CD4-positive, CD25-positive, alpha-beta regulatory T cell (primary cell): ENCODE measurements at regions not wholly inside any gene's neighbourhood (a gene's known extent, or its start where the extent isn't known, plus 50 kb on each side); places are given as distances from the start of the nearest gene placed in this dataset.
A peak's percentile ranks its signal among the peaks of the same experiment; 100 is the strongest.

Source experiments
- ATAC-seq, 2 donors: fragments of 150-1000 bp; cut with Tn5 transposase; one replicate each; pipeline ENCODE4 v1.10.0; 2021; ENCODE audit warnings: low read depth in 2 of 2, moderate number of reproducible peaks in 2 of 2, moderate library complexity in 1 of 2
- DNase-seq, 3 donors: peaks; one replicate each; pipeline versions ENCODE4 v3.0.0 to v3.0.0-alpha.2; 2012 to 2022; ENCODE audit warnings: mixed read lengths in 1 of 3
- H3K27ac ChIP-seq: one replicate; pipeline ENCODE4 v1.7.0; 2013; ENCODE audit warnings: mild to moderate bottlenecking, low read length; ENCODE audit not compliant: insufficient read depth, poor library complexity, severe bottlenecking
- H3K27me3 ChIP-seq: one replicate; pipeline ENCODE4 v1.7.0; 2013; ENCODE audit warnings: low read length; ENCODE audit not compliant: control insufficient read depth, insufficient read depth
- H3K36me3 ChIP-seq: one replicate; pipeline ENCODE4 v1.7.0; 2013; ENCODE audit warnings: mild to moderate bottlenecking, low read length, moderate library complexity; ENCODE audit not compliant: control insufficient read depth, insufficient read depth
- H3K4me1 ChIP-seq: 2 replicates; pipeline ENCODE4 v1.7.0; 2013; ENCODE audit warnings: mild to moderate bottlenecking, low read length; ENCODE audit not compliant: insufficient read depth, control insufficient read depth, poor library complexity, severe bottlenecking
- H3K4me3 ChIP-seq: one replicate; pipeline ENCODE4 v1.7.0; 2013; ENCODE audit warnings: low read depth, mild to moderate bottlenecking, low read length, moderate library complexity
- H3K9me3 ChIP-seq, 2 experiments: 1 replicate in 1 of 2; 2 replicates in 1 of 2; pipeline ENCODE4 v1.7.0; 2013; ENCODE audit warnings: low read length in 2 of 2, mild to moderate bottlenecking in 1 of 2, moderate library complexity in 1 of 2; ENCODE audit not compliant: control insufficient read depth in 2 of 2
- H3K27ac Mint-ChIP-seq, 3 donors: one replicate each; pipeline ENCODE4 v1.8.0; 2020 to 2022; ENCODE audit warnings: mild to moderate bottlenecking in 3 of 3, mixed read lengths in 3 of 3, moderate library complexity in 2 of 3
- H3K27me3 Mint-ChIP-seq: one replicate; pipeline ENCODE4 v1.8.0; 2022; ENCODE audit warnings: mild to moderate bottlenecking, mixed read lengths
- H3K36me3 Mint-ChIP-seq: one replicate; pipeline ENCODE4 v1.8.0; 2020; ENCODE audit warnings: mixed read lengths
- H3K4me1 Mint-ChIP-seq, 4 donors: one replicate each; pipeline ENCODE4 v1.8.0; 2020 to 2022; ENCODE audit warnings: mixed read lengths in 4 of 4, mild to moderate bottlenecking in 1 of 4
- H3K4me3 Mint-ChIP-seq, 4 donors: one replicate each; pipeline ENCODE4 v1.8.0; 2020 to 2022; ENCODE audit warnings: mild to moderate bottlenecking in 4 of 4, mixed read lengths in 4 of 4, moderate library complexity in 3 of 4
- H3K9me3 Mint-ChIP-seq, 7 donors: one replicate each; pipeline ENCODE4 v1.8.0; 2020 to 2022; ENCODE audit warnings: mixed read lengths in 7 of 7, mild to moderate bottlenecking in 3 of 7, moderate library complexity in 2 of 7

DNA sequence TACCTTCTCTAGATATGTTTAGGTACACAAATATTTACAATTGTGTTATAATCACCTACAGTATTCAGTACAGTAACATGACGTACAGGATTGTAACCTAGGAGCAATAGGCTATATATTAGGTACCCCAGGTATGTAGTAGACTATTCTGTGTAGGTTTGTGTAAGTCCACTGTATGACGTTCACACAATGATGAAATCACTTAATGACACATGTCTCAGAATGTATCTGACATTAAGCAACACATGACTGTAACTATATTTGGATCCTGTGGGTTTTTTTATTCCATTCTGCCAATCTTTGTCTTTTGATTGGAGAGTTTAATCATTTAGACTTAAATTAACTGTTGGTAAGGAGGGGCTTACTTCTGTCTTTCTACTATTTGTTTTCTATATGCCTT lies 52.1 kb downstream of the STYXL2 start:
- no peaks in the 10 kb centered on the region for H3K4me1 Mint-ChIP-seq
- ATAC-seq, result no peak
- H3K9me3 Mint-ChIP-seq, result peaks cover 0 to 10% (median 1%) of the 10 kb centered on the region in 7 donors
- H3K27ac Mint-ChIP-seq, result no peak overlapping the region
- no peaks in the 10 kb centered on the region for H3K36me3 Mint-ChIP-seq
- Histone ChIP-seq H3K36me3 (no peaks in the 10 kb centered on the region), H3K4me3 (no peak overlapping the region), H3K27me3 (peaks cover 36% of the 10 kb centered on the region), H3K4me1 (no peaks in the 10 kb centered on the region), H3K9me3 (peaks cover 0 to 6% of the 10 kb centered on the region in 2 experiments), H3K27ac (no peak overlapping the region)
- H3K4me3 Mint-ChIP-seq, result no peak overlapping the region
- H3K27me3 Mint-ChIP-seq, result peaks cover 41% of the 10 kb centered on the region
- DNase-seq, result no peak

DNA sequence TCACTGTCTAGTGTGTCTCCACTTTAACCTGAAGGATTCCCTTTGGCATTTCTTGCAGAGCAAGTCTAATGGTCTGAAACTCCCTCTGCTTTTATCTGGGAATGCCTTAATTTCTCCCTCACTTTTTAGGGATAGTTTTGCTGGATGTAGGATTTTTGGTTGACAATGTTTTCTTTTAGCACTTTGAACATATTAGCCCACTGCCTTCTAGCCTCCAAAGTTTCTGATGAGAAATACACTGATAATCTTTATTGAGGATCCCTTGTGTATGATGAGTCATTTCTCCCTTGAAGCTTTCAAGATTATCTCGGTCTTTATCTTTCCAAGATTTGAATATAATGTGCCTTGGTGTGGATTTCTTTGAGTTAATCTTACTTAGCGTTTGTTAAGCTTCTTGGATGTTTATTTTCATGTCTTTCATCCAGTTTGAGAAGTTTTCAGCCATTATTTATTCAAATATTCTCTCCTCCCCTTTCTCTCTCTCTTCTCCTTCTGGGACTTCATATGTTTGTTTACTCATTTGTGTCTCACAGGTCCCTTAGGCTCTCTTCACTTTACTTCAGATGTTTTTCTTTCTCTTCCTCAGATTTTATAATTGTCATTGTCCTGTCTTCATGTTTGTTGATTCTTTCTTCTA lies 53.1 kb downstream of the STYXL2 start:
- no peaks in the 10 kb centered on the region for H3K4me1 ChIP-seq
- Mint-ChIP-seq H3K4me3 (no peak overlapping the region), H3K27me3 (peaks cover 37% of the 10 kb centered on the region), H3K9me3 (peaks cover 0 to 10% (median 1%) of the 10 kb centered on the region in 7 donors), H3K36me3 (no peaks in the 10 kb centered on the region), H3K27ac (peak overlapping the region in 1 of 3 donors; percentile 2), H3K4me1 (no peaks in the 10 kb centered on the region)
- DNase-seq (no peak), ATAC-seq (no peak)
- no peaks in the 10 kb centered on the region for H3K36me3 ChIP-seq
- H3K27me3 ChIP-seq, result peaks cover 37% of the 10 kb centered on the region
- no peak overlapping the region for H3K4me3 ChIP-seq
- no peak overlapping the region for H3K27ac ChIP-seq
- H3K9me3 ChIP-seq, result peaks cover 0 to 6% of the 10 kb centered on the region in 2 experiments

DNA sequence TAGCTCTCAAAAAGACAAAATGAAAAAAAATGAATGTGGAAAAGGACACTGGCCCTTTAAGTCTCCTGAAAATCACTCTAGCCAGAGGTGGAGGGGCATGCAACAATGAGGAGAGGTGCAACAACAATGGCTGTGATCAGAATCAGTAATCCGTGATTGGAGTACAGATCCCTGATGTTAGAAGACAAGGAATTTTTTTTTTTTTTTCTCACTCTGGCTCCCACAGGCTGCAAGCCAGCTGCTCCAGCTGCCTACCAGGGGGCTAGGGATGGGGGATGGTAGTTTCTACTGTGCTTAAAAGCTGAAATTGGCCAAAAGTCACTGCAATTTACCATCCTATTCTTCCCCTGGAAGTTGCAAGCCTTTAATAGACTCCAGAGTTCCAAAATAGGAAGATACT lies 54.5 kb downstream of the STYXL2 start:
- no peak for ATAC-seq

DNA sequence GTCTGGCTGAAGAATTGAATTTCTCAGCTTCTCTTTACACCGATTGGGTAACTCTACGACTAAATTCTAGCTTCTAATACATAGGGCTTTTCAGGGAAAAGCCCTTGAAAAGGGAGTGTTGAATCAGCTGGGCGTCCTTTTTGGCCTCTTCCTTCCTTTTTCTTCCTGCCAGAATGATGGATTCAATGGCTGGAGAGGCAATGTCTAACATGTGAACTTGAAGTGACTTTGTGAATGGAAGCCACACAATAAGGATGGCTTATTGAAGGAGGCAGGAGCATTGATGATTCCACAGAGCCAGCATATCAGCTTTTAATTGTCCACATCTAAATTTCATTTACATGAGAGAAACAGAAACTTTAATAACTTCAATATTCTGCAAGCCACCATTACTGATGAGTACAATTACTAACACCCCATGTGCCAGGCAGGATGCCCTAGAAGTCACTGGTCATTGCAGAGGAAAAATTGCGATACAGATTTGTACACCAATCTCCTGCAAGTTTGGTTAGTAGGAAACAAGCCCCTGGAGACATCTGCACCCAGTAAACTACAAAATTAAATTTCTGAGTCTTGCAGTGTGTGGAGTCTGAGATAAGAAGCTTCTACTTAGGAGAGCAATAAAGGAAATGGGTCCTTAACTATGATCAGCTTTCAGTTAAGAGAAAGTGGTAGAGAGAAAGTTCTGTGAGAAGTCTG lies 56.1 kb downstream of the STYXL2 start:
- Histone ChIP-seq H3K27me3 (peaks cover 36% of the 10 kb centered on the region), H3K27ac (no peak overlapping the region), H3K4me1 (no peaks in the 10 kb centered on the region), H3K4me3 (no peak overlapping the region), H3K36me3 (no peaks in the 10 kb centered on the region), H3K9me3 (peaks cover 0 to 6% of the 10 kb centered on the region in 2 experiments)
- H3K36me3 Mint-ChIP-seq, result no peaks in the 10 kb centered on the region
- no peaks in the 10 kb centered on the region for H3K4me1 Mint-ChIP-seq
- no peak overlapping the region for H3K4me3 Mint-ChIP-seq
- DNase-seq (no peak), ATAC-seq (no peak)
- peaks cover 30% of the 10 kb centered on the region for H3K27me3 Mint-ChIP-seq
- peaks cover 0 to 10% (median 1%) of the 10 kb centered on the region in 7 donors for H3K9me3 Mint-ChIP-seq
- H3K27ac Mint-ChIP-seq, result no peak overlapping the region

More for the DNA sequence above, 54.5 kb downstream of the STYXL2 start:
- no peaks in the 10 kb centered on the region for H3K36me3 ChIP-seq
- Mint-ChIP-seq H3K27ac (no peak overlapping the region), H3K27me3 (peaks cover 37% of the 10 kb centered on the region), H3K4me3 (no peak overlapping the region), H3K4me1 (no peaks in the 10 kb centered on the region), H3K9me3 (peaks cover 0 to 10% (median 1%) of the 10 kb centered on the region in 7 donors), H3K36me3 (no peaks in the 10 kb centered on the region)
- H3K4me3 ChIP-seq, result no peak overlapping the region
- H3K9me3 ChIP-seq, result peaks cover 0 to 6% of the 10 kb centered on the region in 2 experiments
- DNase-seq, result no peak
- H3K4me1 ChIP-seq, result no peaks in the 10 kb centered on the region
- no peak overlapping the region for H3K27ac ChIP-seq
- peaks cover 36% of the 10 kb centered on the region for H3K27me3 ChIP-seq

DNA sequence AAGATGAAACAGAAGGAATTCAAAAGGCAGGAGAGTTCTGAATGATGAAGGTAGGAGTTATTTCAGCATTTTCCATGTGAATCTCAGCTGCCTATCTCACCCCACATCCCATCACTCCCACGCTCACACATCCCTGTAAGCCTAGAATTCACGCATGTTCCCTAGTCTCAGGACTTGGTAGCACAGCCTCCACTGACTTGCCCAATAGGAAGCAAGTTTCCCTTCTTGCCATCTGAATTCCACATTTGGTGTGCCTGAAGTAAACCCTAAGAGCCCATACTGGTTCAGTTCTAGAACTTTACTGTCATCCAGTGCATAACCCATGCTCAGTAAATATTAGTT lies 56.6 kb downstream of the STYXL2 start:
- Mint-ChIP-seq H3K27me3 (peaks cover 30% of the 10 kb centered on the region), H3K4me1 (no peaks in the 10 kb centered on the region)

DNA sequence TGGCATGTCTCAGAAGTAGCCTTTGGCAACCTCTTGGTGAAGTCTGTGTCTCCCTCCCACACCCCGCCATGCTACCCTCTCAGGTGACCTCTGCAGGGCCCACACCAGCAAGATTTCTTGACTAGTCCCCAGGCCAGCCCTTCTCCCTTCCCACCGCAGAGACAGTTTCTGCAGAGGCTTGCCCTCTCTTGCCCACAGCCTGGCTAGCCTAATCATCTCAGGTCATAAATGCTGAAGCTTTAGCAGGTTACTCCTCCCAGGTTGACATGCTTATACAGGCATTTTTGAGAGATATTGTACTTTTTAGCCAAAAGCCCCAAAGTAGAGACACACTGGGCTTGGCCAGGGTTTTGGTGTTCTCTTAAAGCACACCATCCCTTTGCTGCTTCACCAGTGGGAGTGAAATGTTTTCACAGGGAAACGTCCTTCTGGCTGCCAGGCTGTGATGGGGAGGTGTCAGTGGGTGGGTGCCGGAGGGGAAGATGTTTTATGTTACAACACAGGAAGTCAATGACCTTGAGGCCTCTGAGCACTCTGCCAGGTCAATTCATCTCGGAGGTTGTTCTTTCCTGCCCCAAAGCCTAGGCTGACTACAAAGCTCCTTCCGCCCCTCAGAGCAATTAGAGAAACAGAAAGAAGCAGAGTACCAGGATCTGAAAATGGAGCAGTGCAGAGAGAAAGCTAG lies 58.5 kb downstream of the STYXL2 start:
- Histone ChIP-seq H3K4me1 (no peaks in the 10 kb centered on the region), H3K27me3 (peaks cover 23% of the 10 kb centered on the region), H3K27ac (no peak overlapping the region), H3K36me3 (no peaks in the 10 kb centered on the region), H3K9me3 (peaks cover 0 to under 1% of the 10 kb centered on the region in 2 experiments), H3K4me3 (no peak overlapping the region)
- DNase-seq (no peak), ATAC-seq (no peak)
- no peaks in the 10 kb centered on the region for H3K4me1 Mint-ChIP-seq
- H3K27ac Mint-ChIP-seq, result no peak overlapping the region
- no peak overlapping the region for H3K4me3 Mint-ChIP-seq
- H3K36me3 Mint-ChIP-seq, result no peaks in the 10 kb centered on the region
- peaks cover 0 to 6% (median 1%) of the 10 kb centered on the region in 7 donors for H3K9me3 Mint-ChIP-seq
- H3K27me3 Mint-ChIP-seq, result peaks cover 27% of the 10 kb centered on the region

More for the DNA sequence above, 56.6 kb downstream of the STYXL2 start:
- DNase-seq, result no peak
- no peak overlapping the region for H3K27ac Mint-ChIP-seq
- H3K9me3 Mint-ChIP-seq, result peaks cover 0 to 10% (median 1%) of the 10 kb centered on the region in 7 donors
- no peak overlapping the region for H3K4me3 ChIP-seq
- H3K9me3 ChIP-seq, result peaks cover 0 to 6% of the 10 kb centered on the region in 2 experiments
- H3K36me3 ChIP-seq, result no peaks in the 10 kb centered on the region
- no peaks in the 10 kb centered on the region for H3K36me3 Mint-ChIP-seq
- H3K27ac ChIP-seq, result no peak overlapping the region
- H3K4me1 ChIP-seq, result no peaks in the 10 kb centered on the region
- no peak overlapping the region for H3K4me3 Mint-ChIP-seq
- H3K27me3 ChIP-seq, result peaks cover 33% of the 10 kb centered on the region
- ATAC-seq, result no peak

DNA sequence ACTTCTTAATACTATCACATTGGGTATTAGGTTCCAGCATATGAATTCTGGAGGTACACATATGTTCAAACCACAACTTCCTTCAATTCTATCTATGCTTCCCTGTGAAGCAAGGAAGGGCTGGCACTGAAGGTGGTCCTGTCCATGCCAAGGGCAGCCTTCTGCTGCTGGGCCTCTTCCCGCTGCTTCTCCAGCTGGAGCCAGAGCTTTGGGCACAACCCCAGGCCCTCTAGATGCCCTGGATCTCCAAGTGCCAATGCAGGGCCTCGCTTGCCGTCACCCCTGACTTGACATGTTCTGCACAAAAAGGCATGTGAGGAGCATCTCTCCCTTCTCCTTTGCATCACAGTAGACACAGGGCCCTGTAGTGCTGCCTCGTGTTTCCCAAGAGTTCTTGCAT lies 62.6 kb downstream of the STYXL2 start:
- H3K4me3 ChIP-seq, result no peak overlapping the region
- H3K27ac ChIP-seq, result no peak overlapping the region
- H3K27me3 ChIP-seq, result peaks cover 8% of the 10 kb centered on the region
- peaks cover 0 to 5% (median 0%) of the 10 kb centered on the region in 7 donors for H3K9me3 Mint-ChIP-seq
- H3K36me3 Mint-ChIP-seq, result no peaks in the 10 kb centered on the region
- H3K27me3 Mint-ChIP-seq, result peaks cover 20% of the 10 kb centered on the region
- H3K36me3 ChIP-seq, result no peaks in the 10 kb centered on the region
- H3K27ac Mint-ChIP-seq, result peak overlapping the region in 1 of 3 donors; percentile 65
- no peak overlapping the region for H3K4me3 Mint-ChIP-seq
- no peaks in the 10 kb centered on the region for H3K4me1 Mint-ChIP-seq
- DNase-seq (no peak), ATAC-seq (no peak)
- H3K4me1 ChIP-seq, result no peaks in the 10 kb centered on the region
- no peaks in the 10 kb centered on the region for H3K9me3 ChIP-seq
